ENCODE measurements at regions not wholly inside any gene's neighbourhood (a gene's known extent, or its start where the extent isn't known, plus 50 kb on each side); places are given as distances from the start of the nearest gene placed in this dataset.
A peak's percentile ranks its signal among the peaks of the same experiment; 100 is the strongest.

DNA sequence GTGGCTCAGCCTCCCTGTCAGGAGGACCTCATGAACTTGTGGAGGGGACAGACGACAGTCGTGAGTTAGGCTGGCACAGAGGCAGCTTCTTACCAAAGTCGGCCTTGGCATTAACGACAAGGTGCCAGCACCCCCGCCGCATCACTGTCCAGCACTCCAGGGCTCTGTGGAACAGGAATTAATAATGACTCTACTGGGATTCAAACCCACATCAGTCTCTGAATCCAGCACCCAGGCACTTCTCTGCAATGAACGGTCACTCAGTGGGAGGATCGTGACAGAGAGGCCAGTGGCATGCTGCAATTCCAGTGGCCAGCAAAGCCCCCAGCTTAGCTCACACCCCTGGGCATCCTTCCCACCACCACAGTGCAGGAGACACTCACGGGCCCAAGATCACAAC, 263.3 kb upstream of the ADAMTS16 start:
- no peak for DNase-seq (ENCODE audit: low read depth in 3 of 3)

DNA sequence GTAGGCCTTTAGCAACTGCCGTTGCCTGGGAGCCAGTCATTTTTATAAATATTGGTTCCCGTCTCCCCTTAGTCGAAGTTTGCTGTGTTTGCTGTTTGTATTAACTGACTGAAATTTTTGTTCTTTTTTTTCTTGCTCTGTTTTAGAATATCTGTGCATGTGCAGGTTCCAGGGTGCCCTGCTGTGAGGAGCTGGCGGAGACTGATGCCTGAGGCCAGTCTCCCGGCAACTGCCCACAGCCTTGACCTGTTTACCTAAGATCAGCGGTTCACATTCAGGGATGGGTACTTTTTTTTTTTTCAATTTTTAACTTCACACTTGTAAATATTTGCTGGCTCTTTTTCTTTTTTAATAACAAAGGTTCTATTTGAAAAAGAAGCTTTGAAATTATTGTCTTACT, 262.6 kb upstream of the ADAMTS16 start:
- DNase-seq (ENCODE audit: low read depth in 3 of 3): no peak

DNA sequence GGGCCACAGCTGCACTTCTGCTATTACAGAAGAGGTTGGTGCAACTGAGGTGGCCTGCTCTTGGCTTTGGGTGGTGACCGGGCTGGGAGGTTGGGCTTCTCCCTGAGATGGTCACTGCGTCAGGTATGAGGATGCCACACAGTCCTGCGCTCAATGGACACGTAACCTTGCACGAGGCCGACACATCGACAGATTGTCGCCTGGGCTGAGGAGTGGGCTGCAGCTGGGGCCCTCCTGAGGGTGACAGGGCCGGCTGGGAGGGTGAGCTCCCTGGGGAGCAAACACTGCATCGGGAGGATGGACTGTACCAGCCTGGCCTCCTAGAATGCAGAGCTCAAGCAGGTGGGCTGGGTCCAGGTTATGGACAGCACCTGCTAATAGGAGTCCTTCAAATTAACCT, 261.1 kb upstream of the ADAMTS16 start:
- no peak for DNase-seq (ENCODE audit: low read depth in 3 of 3)

DNA sequence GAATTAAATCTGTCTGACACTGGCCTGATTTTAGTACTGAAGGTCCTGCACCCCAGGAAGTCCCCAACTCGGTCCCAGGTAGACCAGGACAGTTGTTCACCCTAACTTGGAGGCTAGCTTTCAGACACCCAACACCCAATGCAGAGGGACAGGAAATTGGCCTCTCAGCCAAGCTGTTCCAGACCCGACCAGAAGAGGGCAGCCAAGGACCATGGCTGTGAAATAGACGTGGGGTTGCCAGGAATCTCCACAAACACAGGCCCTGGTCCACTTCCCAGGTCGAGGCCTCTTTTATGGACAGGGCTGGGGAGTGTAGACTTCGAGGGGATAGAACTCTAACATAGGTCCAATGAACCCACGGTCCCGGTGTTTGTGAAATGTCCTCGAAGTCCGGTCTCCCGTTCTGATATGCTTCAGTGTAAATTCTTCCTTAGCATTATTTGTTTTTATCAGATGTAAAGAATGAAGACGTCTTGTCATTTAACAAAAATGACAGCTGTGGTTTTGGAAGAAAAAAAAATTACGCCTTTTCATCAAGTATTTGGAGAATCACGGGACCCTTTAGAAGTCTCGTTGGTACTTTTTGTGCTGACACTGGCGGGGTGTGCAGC, 260.3 kb upstream of the ADAMTS16 start:
- DNase-seq (ENCODE audit: low read depth in 3 of 3): peak; percentile 16 to 29 (median 18)

DNA sequence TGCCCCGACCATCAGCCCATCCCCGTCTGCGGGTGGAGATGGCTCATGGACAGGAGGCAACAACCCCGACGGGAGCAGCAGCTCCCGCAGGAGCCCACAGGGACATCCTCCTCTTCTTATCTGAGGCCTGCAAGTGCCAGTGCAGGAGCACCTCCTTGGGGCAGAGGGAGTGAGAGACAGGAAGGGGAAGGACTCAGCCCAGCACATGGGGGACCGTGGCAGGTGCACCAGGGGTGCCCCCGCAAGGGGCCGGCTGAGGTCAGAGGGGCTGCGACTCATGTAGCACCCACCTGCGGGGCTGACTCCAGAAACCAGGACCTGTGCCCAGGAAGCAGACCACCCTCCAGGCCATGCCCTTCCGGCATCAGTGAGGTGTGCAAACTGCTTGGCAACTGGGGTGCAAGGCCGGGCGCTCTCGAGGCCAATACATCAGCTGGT, 259.8 kb upstream of the ADAMTS16 start:
- no peak for DNase-seq (ENCODE audit: low read depth in 3 of 3)

DNA sequence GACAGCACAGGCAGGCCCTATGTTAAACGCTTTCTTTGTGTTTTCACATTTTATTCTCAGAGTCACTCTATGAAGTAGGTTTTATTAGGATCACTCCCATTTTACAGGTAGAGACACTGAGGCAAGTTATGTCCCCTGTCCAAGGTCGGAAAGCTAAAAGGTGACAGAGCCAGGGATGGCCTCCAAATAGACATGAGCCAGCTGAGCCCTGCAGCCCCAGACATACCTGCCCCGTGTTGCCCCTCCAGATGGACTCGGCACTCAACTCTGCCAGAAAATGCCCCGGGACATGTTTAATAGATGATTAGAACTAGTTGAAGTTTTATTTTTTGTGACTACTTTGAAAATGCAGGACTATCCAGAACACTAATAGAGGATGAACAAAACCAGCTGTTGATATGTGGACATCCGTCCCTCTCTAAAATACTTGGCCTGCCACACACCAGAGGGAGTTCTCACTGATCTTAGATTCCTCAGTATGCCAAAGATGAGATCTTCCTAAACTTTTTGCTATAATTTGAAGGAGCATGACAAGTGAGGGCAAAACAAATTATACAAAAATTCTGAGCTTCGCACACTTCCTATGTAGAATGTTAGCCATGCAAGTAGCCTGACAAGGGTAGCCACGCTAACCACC, 258.6 kb upstream of the ADAMTS16 start:
- DNase-seq (ENCODE audit: low read depth in 3 of 3): no peak

GRCh38 chr5:4882186-4882585, 257.9 kb upstream of the ADAMTS16 start:
- DNase-seq (ENCODE audit: low read depth in 3 of 3): no peak

DNA sequence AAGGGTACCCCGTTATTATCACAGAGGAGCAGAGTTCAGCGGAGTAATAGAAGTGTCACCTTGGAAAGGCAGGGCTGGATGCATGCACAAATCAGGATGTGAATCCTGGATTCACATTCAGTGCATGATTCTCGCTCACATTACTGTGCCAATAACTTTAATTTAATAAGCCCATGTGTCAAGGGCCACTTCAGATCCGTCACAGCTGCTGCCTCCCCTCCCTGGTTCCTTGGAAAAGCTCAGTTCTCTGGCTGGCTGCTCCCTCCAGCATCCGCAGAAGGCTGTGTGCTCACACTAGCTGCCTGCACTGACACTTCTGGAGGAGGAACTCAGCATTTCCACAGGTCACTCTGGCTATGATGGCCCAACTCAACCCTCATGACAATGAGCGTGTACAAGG, 256.8 kb upstream of the ADAMTS16 start:
- no peak for DNase-seq (ENCODE audit: low read depth in 3 of 3)

DNA sequence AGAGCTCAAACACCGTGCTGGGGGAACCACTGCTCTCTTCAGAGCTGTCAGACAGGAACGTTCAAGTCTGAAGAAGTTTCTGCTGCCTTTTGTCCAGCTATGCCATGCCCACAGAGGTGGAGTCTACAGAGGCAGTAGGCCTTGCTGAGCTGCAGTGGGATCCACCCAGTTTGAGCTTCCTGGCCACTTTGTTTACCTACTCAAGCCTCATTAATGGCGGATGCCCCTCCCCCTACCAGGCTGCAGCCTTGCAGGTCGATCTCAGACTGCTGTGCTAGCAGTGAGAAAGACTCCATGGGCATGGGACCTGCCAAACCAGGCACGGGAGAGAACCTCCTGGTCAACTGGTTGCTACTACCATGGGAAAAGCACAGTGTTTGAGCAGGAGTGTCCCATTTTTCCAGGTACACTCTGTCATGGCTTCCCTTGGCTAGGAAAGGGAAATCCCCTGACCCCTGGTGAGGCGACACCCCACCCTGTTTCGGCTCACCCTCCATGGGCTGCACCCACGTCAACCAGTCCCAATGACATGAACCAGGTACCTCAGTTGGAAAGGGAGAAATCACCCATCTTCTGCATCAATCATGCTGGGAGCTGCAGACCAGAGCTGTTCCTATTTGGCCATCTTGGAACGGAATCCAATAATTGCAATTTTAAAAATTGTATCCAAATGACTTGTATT, 246.9 kb upstream of the ADAMTS16 start:
- no peak for DNase-seq (ENCODE audit: low read depth in 3 of 3)

- no peak for DNase-seq (ENCODE audit: low read depth in 3 of 3)
Measured at GRCh38 chr5:4896328-4896727, 243.8 kb upstream of the ADAMTS16 start.

DNA sequence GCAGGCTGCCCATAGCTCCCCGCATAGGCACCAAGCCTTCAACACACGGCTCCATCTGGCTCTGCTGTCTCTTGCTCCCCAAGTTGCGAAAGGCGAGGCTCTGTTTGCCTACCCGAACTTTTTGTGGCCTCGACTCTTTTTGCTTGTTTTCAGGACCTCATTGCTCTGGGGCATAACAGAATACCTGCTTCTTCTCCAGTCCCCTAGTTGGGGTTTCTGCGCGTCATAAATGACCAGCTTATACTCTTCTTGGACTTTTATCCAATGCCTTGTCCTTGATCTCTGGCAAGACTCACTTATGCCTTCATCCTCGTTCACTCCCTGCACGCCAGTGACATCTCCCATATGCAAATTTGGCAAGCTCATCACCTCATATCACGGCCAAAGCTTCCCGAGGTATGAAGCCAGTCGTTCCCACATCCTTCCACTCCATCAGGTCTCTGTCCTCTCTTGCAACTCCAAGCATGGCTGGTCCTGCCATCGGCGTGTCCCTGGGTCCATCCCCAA, 238.8 kb upstream of the ADAMTS16 start:
- DNase-seq (ENCODE audit: low read depth in 3 of 3): no peak

DNA sequence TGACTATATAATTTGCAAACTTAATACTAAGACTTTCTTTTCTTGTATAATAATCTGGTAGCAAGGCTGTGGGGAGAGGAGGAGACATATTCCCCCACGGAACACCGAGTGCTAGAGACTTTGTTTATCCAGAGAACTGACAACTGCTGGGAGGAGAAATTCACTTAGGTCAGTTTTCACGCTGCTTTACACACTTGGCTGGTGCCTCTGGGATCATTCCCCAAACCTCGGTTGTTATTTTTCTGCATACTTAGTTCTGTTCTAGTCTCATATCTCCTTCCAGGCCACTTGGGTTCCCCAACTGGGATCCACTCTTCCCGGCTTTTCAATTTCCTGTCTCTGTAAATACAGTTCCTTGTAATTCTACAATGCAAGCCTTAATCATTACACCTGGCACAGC, 238.2 kb upstream of the ADAMTS16 start:
- no peak for DNase-seq (ENCODE audit: low read depth in 3 of 3)

DNA sequence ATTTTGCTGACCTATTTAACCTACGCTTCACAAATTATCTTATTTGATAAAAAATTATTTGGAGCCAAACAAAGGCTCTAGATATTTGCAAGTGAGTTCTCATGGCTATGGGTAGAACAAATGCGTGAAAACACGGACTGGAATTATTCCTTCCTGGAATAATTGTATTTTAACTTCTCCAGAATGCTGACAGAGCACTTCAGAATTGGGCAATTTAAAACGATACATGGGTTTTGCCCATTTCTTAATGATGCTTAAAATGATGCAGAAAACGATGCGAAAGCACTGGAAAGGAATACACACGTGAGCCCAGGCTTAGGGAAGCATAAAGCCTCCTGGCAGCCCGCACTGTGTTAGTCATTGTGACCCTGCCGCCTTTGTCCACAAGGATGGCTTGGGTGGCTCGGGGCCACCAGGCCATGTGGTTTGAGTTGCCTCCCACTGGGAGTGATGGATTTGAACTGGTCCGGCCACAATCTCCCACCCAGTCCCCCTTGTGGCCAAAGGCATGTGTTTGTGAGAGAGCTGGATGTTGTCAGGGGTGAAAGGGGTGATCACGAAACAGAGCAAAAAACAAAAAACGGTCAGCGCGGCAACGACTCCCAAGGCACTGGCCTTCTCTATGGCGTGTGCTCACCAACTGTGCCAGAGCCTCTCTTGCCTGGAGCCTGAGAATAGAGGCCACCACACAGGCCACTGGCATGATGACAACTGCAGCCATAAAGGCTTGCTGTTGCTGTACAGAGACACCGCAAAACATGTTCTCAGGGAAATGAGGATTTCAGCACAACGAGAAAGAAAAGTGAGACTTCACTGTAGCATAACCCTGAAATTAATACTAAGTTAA, 234.2 kb upstream of the ADAMTS16 start:
- DNase-seq (ENCODE audit: low read depth in 3 of 3): no peak

GRCh38 chr5:4906786-4907185, 233.3 kb upstream of the ADAMTS16 start:
- DNase-seq (ENCODE audit: low read depth in 3 of 3): no peak

GRCh38 chr5:4907571-4907970, 232.6 kb upstream of the ADAMTS16 start:
- no peak for DNase-seq (ENCODE audit: low read depth in 3 of 3)

DNA sequence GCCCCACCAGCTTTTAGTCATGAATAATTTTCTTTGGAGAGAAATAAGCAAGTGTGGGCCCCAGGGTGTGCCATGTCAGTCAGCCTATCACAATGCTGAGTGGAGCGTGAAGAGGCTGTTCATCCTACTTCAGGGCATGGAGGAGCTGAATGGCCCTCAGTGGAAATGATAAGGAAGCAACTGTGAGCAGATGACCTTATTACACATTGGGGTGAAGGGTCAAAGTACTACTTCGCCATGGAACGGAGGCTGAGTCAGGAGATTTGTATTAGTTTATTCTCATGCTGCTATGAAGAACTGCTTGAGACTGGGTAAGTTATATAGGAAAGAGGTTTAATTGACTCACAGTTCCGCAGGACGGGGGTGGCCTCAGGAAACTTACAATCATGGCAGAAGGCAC, 231.0 kb upstream of the ADAMTS16 start:
- no peak for DNase-seq (ENCODE audit: low read depth in 3 of 3)

DNA sequence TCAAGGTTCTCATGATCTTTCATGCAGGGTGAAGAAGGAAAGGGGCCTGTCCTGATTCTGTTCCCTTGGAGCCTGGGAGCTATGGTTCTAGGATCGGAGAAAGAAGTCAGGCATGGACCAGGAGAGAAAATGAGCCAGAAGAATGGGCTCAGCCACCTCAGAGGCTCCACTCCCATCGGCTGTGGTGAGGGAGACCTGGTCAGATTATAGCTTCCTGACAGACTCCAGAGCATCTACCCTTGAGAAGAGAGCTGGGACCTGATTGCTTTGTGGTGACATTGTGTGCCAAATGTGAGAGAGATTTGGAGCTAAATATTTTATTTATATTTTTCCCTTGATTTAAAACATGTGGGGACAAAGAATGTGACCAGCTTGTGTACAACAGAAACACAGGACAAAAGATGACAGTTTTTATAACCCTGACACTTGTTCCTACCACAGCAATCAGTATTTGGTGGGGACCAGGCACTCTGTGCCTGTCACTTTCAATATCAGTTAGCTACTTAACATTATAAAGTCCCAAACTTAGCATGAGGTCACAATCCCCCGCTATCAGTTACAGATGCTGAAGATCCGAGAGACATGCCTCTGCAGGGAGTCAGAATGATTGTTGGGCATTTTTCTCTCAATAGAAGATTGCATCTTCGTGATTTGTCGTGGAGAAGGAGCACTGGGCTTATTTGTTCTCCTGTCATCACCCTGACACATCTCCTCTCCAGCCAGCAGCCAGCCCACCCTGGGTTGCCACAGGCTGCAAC, 228.3 kb upstream of the ADAMTS16 start:
- DNase-seq (ENCODE audit: low read depth in 3 of 3): no peak

DNA sequence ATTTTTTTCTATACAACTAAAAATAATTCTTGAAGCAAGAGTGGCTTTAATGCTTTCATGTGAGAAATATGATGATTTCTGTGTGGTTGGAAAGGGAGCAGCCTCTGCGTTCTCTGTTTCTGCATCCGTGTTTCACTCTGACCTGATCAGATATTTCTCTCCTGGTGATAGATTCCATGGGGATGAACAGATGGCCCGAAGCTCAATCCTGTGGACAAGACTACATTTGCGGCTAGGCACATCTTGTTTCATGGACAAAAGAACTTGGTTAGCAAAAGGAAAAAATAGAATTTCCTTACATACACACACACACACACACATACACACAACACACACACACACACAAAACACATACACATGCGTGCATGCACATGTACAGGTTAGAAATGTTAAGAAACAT, 218.2 kb upstream of the ADAMTS16 start:
- no peak for DNase-seq (ENCODE audit: low read depth in 3 of 3)

- DNase-seq (ENCODE audit: low read depth in 3 of 3): no peak
Measured at GRCh38 chr5:4924577-4924976, 215.6 kb upstream of the ADAMTS16 start.

GRCh38 chr5:4927097-4927496, 213.0 kb upstream of the ADAMTS16 start:
- no peak for DNase-seq (ENCODE audit: low read depth in 3 of 3)

GRCh38 chr5:4928409-4928808, 211.7 kb upstream of the ADAMTS16 start:
- DNase-seq (ENCODE audit: low read depth in 3 of 3): no peak
